NOMO-1 treated with DMSO at 0.1 percent for 48 hours (cell line): ENCODE measurements at regions not wholly inside any gene's neighbourhood (a gene's known extent, or its start where the extent isn't known, plus 50 kb on each side); places are given as distances from the start of the nearest gene placed in this dataset.
A peak's percentile ranks its signal among the peaks of the same experiment; 100 is the strongest.
"Not testable (repeated sequence)": the region's sequence is repeated elsewhere in the genome, so short reads cannot be mapped to it uniquely, and the experiment has no call there.

Experiments
- DNase-seq: peaks from one replicate; lab custom pipeline; 2025; ENCODE audit not compliant: unreplicated experiment; lab: John Stamatoyannopoulos, UW

GRCh38 chr10:93220296-93221170 lies 146.8 kb downstream of the CYP26A1 start:
- peak; percentile 2 for DNase-seq

GRCh38 chr10:93221171-93221496 lies 147.4 kb downstream of the CYP26A1 start:
- no peak for DNase-seq

DNA sequence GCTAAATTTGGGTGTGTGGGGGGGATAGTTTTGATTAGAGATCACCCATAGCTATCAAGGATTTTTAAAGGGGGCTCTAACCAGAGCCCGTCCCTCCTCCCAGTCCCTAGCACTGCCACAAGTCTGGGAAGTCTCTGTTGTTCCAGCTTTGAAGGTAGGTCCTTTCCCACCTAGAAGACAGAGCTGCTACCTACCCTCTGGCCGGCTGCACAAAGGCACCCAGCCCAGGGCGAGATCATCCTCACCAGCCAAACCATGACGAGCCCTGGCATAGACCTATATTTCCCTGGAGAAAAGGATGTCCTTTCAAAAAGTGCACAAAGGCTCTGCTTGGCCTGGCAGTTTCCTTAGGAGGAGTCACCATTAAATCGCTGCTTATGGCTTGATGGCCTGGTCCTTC lies 147.8 kb downstream of the CYP26A1 start:
- no peak for DNase-seq

- DNase-seq, result no peak
Measured at GRCh38 chr10:93222211-93222754, 148.6 kb downstream of the CYP26A1 start.

GRCh38 chr10:93222876-93223275 lies 149.2 kb downstream of the CYP26A1 start:
- no peak for DNase-seq

DNA sequence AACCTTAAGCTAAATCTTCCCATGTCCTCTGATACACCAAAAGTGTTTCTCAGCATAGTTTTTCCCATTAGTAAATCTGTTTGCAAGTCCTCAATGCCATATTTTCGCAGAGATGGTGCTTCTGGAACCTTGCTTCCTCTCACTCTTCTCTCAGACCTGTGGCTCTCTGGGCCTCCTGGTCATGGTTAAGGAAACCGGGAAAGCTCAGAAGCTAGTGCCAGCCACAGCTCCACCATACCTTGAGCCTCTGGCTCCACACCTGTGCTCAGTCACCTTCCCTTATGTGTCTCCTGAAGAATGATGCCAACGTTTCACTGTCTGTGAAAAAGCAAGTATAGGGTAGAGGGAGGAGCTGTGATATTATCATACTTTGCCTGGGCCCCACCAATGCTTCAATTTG lies 149.6 kb downstream of the CYP26A1 start:
- no peak for DNase-seq

DNA sequence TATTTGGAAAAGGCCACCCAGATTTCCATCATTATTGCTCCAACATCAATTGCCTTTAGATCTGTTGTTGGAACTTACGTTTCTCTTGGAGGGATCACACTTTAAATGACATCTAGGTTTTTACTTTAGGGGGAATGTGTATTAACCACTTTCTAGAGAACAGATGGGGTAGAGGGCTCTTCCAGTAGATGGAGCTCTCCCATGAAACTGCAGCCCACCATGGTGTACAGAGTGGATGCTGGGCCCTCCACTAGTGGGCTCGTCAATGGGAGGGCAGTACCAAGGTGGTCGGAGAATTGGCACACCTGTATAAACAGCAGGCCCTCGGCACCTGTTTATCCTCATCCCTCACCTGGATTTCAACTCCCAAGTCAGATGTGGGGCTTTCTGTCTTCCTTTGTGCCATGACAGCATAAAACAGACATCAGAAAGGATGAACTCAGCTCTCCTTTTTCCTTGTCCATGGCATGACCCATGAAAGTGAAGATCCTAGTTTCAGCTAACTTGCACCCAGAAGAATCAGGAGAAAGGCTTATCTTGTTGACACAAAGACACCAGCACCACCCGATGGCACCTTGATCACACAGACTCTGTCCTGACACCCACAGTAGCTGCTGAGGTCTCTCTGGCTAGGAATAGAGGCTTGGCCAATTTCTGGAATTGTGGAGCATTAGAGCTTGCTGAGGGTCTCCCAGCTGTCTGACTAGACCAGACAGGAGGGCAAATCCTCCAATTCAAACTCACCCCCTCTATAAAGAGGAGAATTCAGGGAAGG lies 150.5 kb downstream of the CYP26A1 start:
- DNase-seq, result no peak

DNA sequence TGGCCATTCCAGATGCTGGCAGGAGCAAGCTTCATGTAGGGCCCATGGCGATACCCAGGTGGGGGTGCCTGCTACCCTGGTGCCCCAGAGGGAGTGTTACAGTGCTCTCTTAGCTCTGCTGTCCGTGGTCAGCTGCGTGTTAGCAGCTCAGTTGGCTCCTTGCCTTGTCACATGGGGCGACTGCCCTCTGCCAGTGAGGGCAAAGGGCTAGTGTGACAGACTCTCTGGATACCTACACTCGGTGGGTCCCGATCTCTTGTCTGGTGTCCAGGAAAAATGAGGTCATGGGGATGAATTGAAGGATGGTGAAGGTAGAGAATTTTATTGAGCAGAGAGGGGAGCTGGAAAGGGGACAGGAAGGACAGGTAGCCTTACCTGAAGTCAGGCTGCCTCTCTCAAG lies 152.2 kb downstream of the CYP26A1 start:
- no peak for DNase-seq

GRCh38 chr10:93226619-93227018 lies 152.9 kb downstream of the CYP26A1 start:
- no peak for DNase-seq

DNA sequence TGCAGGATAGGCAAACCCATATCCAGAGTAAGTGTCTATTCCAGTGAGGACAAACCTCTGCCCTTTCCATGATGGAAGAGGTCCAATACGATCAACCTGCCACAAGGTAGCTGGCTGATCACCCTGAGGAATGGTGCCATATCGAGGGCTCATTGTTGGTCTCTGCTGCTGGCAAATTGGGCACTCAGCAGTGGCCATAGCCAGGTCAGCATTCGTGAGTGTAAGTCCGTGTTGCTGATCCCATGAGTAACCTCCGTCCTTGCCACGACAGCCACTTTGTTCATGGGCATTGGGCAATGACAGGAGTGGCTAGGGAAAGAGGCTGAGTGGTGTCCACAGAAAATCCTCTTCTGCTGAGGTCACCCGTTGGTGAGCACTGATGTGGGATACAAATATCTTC lies 156.9 kb downstream of the CYP26A1 start:
- DNase-seq, result not testable (repeated sequence)

GRCh38 chr10:93232159-93232558 lies 158.5 kb downstream of the CYP26A1 start:
- DNase-seq, result not testable (repeated sequence)

GRCh38 chr10:93234940-93235339 lies 161.2 kb downstream of the CYP26A1 start:
- not testable (repeated sequence) for DNase-seq

- no peak for DNase-seq
Measured at GRCh38 chr10:93235686-93236085, 162.0 kb downstream of the CYP26A1 start.

GRCh38 chr10:93236393-93237040 lies 162.8 kb downstream of the CYP26A1 start:
- DNase-seq, result no peak

DNA sequence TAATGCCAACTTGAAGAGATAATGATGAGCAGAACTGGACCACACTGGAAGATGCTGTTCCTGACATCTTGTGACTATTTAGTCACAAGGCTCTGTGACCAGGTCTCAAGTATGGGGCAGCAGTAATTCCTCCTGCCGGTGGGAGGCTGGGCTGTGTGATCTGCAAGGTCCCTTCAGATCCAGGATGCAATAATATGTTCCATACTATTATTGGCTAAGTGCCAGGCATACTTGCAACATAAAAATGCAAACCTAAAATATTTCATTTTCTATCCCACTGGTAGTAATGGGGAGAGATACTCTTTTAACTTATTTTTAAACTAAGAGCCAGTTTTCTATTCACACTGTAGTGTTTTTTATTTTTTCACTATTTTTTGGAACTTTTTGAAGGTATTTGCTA lies 171.5 kb downstream of the CYP26A1 start:
- DNase-seq, result no peak

GRCh38 chr10:93245779-93246178 lies 172.1 kb downstream of the CYP26A1 start:
- DNase-seq, result peak; percentile 19

- no peak for DNase-seq
Measured at GRCh38 chr10:93248583-93249227, 175.0 kb downstream of the CYP26A1 start.

DNA sequence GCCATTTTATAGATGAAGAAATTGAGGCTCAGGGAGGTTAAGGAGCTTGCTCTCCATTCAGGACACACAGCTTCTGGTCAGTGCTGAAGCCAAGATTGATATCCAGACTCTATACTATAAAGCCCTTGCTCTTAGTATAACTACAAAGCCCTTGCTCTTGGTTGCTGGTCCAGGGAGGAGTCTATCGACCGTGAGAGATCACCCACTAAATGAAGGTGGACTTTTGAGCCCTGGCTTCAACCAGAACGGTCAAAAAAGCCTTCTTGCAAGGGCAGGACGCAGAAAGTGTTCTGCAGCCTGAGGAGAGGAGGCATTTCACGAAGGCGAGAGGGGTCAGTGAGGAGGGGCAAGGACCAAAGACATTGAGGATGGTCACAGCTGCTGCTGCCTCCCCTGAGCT lies 176.3 kb downstream of the CYP26A1 start:
- DNase-seq, result no peak

- no peak for DNase-seq
Measured at GRCh38 chr10:93254180-93254853, 180.6 kb downstream of the CYP26A1 start.

GRCh38 chr10:93255546-93255945 lies 181.9 kb downstream of the CYP26A1 start:
- DNase-seq, result peak; percentile 32
